HG03108 (cell line): ENCODE measurements at regions not wholly inside any gene's neighbourhood (a gene's known extent, or its start where the extent isn't known, plus 50 kb on each side); places are given as distances from the start of the nearest gene placed in this dataset.

Source experiments
- ATAC-seq: cut with Tn5 transposase; IDR thresholded peaks from one replicate; pipeline ENCODE4 v1.9.1; 2021; ENCODE audit warnings: moderate library complexity; ENCODE audit not compliant: unreplicated experiment

GRCh38 chr5:157933005-157933404 is 74.1 kb upstream of the CLINT1 start:
- no peak for ATAC-seq

DNA sequence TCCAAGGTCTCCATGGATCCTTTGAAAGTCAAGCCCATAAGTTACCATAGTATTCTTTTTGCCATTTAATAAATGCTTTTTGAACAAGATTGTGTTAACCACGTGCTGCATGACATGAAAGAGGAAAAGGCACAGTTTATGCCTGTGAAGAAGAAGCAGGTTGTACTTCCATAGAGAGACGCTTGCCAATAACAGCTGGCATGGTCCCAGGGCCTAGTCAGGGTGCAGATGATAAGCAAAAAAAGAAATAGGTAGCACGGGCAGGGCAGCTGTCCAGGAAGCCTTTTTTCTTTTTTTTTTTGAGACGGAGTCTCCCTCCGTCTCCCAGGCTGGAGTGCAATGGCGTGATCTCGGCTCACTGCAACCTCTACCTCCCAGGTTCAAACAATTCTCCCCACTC is 71.8 kb upstream of the CLINT1 start:
- no peak for ATAC-seq

DNA sequence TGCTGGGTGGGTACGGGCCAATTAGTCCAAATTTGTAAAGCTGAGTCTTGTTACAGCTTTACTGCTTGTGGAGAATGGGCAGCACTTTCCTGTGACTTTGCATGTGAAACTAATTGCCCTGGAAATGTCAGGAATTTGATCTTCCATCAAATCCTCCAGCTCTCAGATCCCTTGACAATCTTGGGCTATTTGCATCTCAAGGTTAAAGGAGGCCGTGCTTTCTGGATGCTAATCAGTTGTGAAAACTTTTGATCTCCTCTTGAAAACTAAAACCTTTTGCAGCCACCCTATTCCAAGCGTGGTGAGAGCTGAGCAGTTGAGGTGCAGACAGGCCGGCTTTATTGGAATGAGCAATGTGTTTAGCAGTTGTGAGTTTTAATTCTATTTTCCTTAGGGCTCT is 68.0 kb upstream of the CLINT1 start:
- ATAC-seq, result no peak

- no peak for ATAC-seq
Observed at GRCh38 chr5:157925786-157926671, 67.1 kb upstream of the CLINT1 start.

- ATAC-seq, result no peak
Observed at GRCh38 chr5:157924931-157925729, 66.2 kb upstream of the CLINT1 start.

DNA sequence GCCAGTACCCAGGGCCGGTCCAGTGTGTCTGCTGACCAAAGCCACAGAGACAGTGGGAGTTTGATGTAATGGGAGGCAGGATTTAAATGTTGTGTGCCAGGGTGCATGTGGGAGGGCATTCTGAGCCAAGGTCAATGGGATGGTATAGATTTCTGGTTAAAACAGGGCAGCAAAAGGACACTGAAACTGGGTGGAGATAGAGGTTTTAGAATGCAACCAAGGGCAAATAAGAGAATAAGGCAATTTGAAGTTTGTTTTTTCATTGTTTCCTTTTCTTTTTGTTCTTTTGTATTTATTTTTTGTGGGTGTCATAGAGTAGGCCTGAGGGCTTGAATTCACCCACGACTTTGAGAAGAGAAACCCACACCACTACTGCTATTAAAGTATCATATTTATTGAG is 65.5 kb upstream of the CLINT1 start:
- no peak for ATAC-seq

DNA sequence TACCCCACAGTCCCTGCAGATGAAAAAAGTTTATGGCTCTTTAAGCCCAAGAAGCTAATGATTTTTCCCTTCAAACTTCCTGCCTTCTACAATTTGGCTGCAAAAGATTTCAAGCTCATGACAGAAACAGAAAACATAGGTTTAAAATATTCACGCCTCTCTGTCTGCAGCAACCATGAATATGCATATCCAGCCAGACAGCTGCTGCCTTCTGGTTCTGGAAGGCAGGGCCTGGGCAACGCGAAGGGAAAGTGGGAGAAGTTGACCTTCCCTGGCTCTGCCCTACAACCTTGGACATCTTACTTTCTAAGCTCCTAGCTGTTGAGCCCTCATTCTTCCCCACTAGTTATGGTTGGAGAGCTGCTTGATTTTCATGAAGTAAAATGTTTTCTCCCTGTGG is 64.8 kb upstream of the CLINT1 start:
- ATAC-seq, result no peak

DNA sequence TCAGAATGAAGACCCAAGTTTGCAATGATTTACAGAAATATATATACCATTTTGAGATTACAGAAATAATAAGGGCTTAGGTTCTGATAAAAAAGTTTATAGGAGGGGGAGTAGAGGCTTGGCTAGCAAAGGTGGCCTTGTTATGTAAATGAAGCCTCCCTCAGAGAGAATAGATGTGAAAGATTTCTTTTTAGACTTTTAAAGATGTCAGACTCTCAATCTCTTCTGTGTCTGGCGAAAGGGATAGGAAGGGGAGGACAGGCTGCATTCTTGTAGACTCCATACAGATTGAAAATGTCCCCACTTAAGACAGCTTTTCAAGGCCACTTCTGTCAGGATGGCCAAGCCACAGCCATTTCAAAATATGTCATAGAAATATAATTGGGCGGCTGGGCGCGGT is 63.1 kb upstream of the CLINT1 start:
- ATAC-seq, result no peak

- no peak for ATAC-seq
Observed at GRCh38 chr5:157920828-157921170, 61.9 kb upstream of the CLINT1 start.

GRCh38 chr5:157918811-157919742 is 60.1 kb upstream of the CLINT1 start:
- peak; percentile 46 for ATAC-seq

DNA sequence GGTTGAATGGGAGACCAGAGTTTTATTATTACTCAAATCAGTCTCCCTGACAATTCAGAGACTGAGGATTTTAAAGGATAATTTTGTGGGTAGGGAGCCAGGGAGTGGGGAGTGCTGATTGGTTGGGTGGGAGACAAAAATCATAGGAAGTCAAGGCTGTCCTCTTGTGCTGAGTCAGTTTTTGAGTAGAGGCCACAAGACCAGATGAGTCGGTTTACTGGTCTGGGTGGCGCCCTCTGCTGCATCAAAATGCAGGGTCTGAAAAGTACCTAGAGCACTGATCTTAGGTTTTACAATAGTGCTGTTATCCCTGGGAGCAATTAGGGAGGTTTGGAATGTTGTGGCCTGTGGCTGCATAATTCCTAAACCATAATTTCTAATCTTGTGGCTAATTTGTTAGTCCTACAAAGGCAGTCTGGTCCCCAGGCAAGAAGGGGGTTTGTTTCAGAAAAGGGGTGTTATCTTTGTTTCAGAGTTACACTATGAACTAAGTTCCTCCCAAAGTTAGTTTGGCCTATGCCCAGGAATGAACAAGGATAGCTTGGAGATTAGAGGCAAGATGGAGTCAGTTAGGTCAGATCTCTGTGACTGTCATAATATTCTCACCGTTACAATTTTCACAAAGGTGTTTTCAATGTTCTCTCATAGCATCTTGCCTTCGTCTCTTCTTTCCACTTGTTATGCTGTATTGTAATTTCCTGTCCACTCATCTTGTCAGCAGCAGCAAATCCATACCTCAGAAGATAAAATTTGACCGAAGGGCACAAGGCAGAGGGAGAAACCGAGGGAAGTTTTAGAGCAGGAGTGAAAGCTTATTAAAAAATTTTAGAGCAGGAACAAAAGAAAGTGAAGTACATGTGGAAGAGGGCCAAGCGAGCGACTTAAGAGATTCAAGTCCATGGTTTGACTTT is 59.2 kb upstream of the CLINT1 start:
- no peak for ATAC-seq

GRCh38 chr5:157917491-157917890 is 58.5 kb upstream of the CLINT1 start:
- ATAC-seq, result no peak

DNA sequence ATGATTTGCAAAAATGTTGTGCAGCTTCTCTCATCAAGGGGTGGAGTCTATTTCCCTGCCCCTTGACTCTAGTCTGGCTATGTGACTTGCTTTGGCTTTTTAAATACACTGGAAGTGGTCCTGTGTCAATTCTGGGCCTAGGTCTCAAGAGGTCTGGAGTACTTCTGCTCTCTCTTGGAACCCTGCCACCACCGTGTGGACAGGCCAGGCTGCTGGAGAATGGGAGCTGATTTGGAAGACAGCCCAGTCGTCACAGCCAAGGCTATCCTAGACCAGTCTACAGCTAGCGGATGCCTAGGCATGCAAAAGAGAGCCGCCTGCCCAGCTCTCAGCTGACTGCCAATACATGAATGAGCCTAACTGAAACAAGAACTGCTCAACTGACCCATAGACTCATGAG is 56.7 kb upstream of the CLINT1 start:
- no peak for ATAC-seq

- no peak for ATAC-seq
Observed at GRCh38 chr5:157914151-157914788, 55.3 kb upstream of the CLINT1 start.

GRCh38 chr5:157913575-157913974 is 54.6 kb upstream of the CLINT1 start:
- ATAC-seq, result no peak

DNA sequence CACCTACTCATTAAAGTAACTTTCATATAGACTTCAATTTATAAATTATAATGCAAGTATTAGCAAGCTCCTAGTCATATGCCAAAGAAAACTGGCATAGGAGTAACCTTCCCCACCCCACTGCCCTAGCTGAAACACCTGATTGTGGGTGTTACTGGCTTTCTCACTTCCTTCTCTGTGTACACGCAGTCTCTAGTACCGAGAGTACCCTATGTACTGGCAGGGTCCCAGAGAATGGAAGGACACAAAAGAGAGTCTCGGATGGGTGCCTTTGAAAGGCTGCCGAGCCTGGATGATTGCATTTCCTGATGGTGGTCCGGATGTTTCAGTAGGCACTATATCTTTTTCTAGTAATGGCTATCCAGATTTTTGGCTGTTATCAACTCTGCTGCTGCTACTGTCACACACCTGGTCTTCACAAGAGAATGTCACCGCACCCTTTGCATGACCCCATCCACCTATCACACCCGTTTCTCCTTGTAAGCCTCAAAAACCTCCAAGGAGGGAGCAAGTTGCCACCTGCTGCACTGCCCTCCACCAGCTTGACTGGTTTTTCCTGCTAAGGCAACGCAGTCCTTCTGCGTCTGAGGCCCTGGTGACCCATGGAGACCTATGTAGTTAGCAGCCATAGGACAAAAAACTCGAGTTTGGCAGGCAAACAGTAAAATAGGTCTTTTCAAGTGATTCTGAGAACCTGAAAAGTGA is 53.8 kb upstream of the CLINT1 start:
- peak; percentile 93 for ATAC-seq

DNA sequence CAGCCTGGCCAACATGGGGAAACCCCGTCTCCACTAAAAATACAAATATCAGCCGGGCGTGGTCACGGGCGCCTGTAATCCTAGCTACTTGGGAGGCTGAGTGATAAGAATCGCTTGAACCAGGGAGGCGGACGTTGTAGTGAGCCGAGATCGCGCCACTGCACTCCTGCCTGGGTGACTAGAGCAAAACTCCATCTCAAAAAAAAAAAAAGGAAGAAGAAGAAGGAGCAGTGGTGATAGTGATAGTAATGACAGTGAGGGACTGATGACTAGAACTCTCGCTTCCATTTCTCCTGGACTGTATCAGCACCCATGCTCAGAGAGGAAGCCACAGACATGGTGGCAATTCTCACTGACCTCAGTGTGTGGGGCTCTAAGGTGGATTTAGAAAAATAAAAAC is 52.6 kb upstream of the CLINT1 start:
- no peak for ATAC-seq
